ENCODE measurements at regions not wholly inside any gene's neighbourhood (a gene's known extent, or its start where the extent isn't known, plus 50 kb on each side); places are given as distances from the start of the nearest gene placed in this dataset.

- in situ Hi-C loops (cut with HindIII; ENCODE audit: low pct_ligation_motif_present, low pct_unique_long_range_greater_than_20kb, low sequenced_read_pairs), result no loop called here
- DNase-seq, result no peak
These were observed 357.4 kb downstream of the INSC start for GRCh38 chr11:15471895-15472799.

GRCh38 chr11:15473954-15474837, 359.5 kb downstream of the INSC start:
- no peak for DNase-seq
- in situ Hi-C loops (cut with HindIII; ENCODE audit: low pct_ligation_motif_present, low pct_unique_long_range_greater_than_20kb, low sequenced_read_pairs), result no loop called here

GRCh38 chr11:15476371-15476917, 361.7 kb downstream of the INSC start:
- no peak for DNase-seq
- in situ Hi-C loops (cut with HindIII; ENCODE audit: low pct_ligation_motif_present, low pct_unique_long_range_greater_than_20kb, low sequenced_read_pairs), result no loop called here

- no peak for DNase-seq
- in situ Hi-C loops (cut with HindIII; ENCODE audit: low pct_ligation_motif_present, low pct_unique_long_range_greater_than_20kb, low sequenced_read_pairs), result no loop called here
These were observed 367.1 kb downstream of the INSC start for GRCh38 chr11:15481871-15482270.

GRCh38 chr11:15483205-15483604, 368.5 kb downstream of the INSC start:
- no peak for DNase-seq
- in situ Hi-C loops (cut with HindIII; ENCODE audit: low pct_ligation_motif_present, low pct_unique_long_range_greater_than_20kb, low sequenced_read_pairs), result no loop called here

GRCh38 chr11:15484398-15484797, 369.7 kb downstream of the INSC start:
- in situ Hi-C loops (cut with HindIII; ENCODE audit: low pct_ligation_motif_present, low pct_unique_long_range_greater_than_20kb, low sequenced_read_pairs), result no loop called here
- DNase-seq, result no peak

- in situ Hi-C loops (cut with HindIII; ENCODE audit: low pct_ligation_motif_present, low pct_unique_long_range_greater_than_20kb, low sequenced_read_pairs), result no loop called here
These were observed 370.7 kb downstream of the INSC start for GRCh38 chr11:15485432-15485831.

GRCh38 chr11:15489281-15489680, 374.6 kb downstream of the INSC start:
- no peak for DNase-seq
- in situ Hi-C loops (cut with HindIII; ENCODE audit: low pct_ligation_motif_present, low pct_unique_long_range_greater_than_20kb, low sequenced_read_pairs), result no loop called here

More at GRCh38 chr11:15485432-15485831, 370.7 kb downstream of the INSC start:
- DNase-seq, result no peak

GRCh38 chr11:15490535-15490934, 375.8 kb downstream of the INSC start:
- DNase-seq, result no peak
- in situ Hi-C loops (cut with HindIII; ENCODE audit: low pct_ligation_motif_present, low pct_unique_long_range_greater_than_20kb, low sequenced_read_pairs), result no loop called here

- in situ Hi-C loops (cut with HindIII; ENCODE audit: low pct_ligation_motif_present, low pct_unique_long_range_greater_than_20kb, low sequenced_read_pairs), result no loop called here
- DNase-seq, result no peak
These were observed 378.3 kb downstream of the INSC start for GRCh38 chr11:15493066-15493465.

- in situ Hi-C loops (cut with HindIII; ENCODE audit: low pct_ligation_motif_present, low pct_unique_long_range_greater_than_20kb, low sequenced_read_pairs), result no loop called here
- no peak for DNase-seq
These were observed 379.3 kb downstream of the INSC start for GRCh38 chr11:15493921-15494620.

- in situ Hi-C loops (cut with HindIII; ENCODE audit: low pct_ligation_motif_present, low pct_unique_long_range_greater_than_20kb, low sequenced_read_pairs), result no loop called here
- DNase-seq, result no peak
These were observed 380.0 kb downstream of the INSC start for GRCh38 chr11:15494740-15495139.

- no peak for DNase-seq
- in situ Hi-C loops (cut with HindIII; ENCODE audit: low pct_ligation_motif_present, low pct_unique_long_range_greater_than_20kb, low sequenced_read_pairs), result no loop called here
These were observed 380.7 kb downstream of the INSC start for GRCh38 chr11:15495462-15495861.

GRCh38 chr11:15497366-15497765, 382.6 kb downstream of the INSC start:
- DNase-seq, result no peak
- in situ Hi-C loops (cut with HindIII; ENCODE audit: low pct_ligation_motif_present, low pct_unique_long_range_greater_than_20kb, low sequenced_read_pairs), result no loop called here

- in situ Hi-C loops (cut with HindIII; ENCODE audit: low pct_ligation_motif_present, low pct_unique_long_range_greater_than_20kb, low sequenced_read_pairs), result no loop called here
- DNase-seq, result no peak
These were observed 385.0 kb downstream of the INSC start for GRCh38 chr11:15499674-15500073.

- no peak for DNase-seq
- in situ Hi-C loops (cut with HindIII; ENCODE audit: low pct_ligation_motif_present, low pct_unique_long_range_greater_than_20kb, low sequenced_read_pairs), result no loop called here
These were observed 385.9 kb downstream of the INSC start for GRCh38 chr11:15500643-15501042.

GRCh38 chr11:15501566-15501965, 386.8 kb downstream of the INSC start:
- DNase-seq, result no peak

GRCh38 chr11:15505155-15505554, 390.4 kb downstream of the INSC start:
- no peak for DNase-seq
- in situ Hi-C loops (cut with HindIII; ENCODE audit: low pct_ligation_motif_present, low pct_unique_long_range_greater_than_20kb, low sequenced_read_pairs), result no loop called here

More at GRCh38 chr11:15501566-15501965, 386.8 kb downstream of the INSC start:
- in situ Hi-C loops (cut with HindIII; ENCODE audit: low pct_ligation_motif_present, low pct_unique_long_range_greater_than_20kb, low sequenced_read_pairs), result no loop called here

GRCh38 chr11:15507592-15507991, 392.9 kb downstream of the INSC start:
- DNase-seq, result no peak
- in situ Hi-C loops (cut with HindIII; ENCODE audit: low pct_ligation_motif_present, low pct_unique_long_range_greater_than_20kb, low sequenced_read_pairs), result no loop called here

All from ACHN (cell line).